ENCODE measurements at regions not wholly inside any gene's neighbourhood (a gene's known extent, or its start where the extent isn't known, plus 50 kb on each side); places are given as distances from the start of the nearest gene placed in this dataset.
"Not testable (repeated sequence)": the region's sequence is repeated elsewhere in the genome, so short reads cannot be mapped to it uniquely, and the experiment has no call there.

- Mint-ChIP-seq H3K27me3 (ENCODE audit: unreplicated experiment) (no peaks in the 10 kb centered on the region), H3K4me1 (ENCODE audit: unreplicated experiment) (no peaks in the 10 kb centered on the region), H3K27ac (ENCODE audit: unreplicated experiment) (no peak overlapping the region), H3K9me3 (ENCODE audit: unreplicated experiment) (peaks cover 8% of the 10 kb centered on the region), H3K4me3 (ENCODE audit: unreplicated experiment) (no peak overlapping the region), H3K36me3 (ENCODE audit: unreplicated experiment) (no peaks in the 10 kb centered on the region)
- DNase-seq (ENCODE audit: extremely low spot score, unreplicated experiment): no peak
- TF ChIP-seq CTCF (IDR thresholded peaks at IDR 0.05): no peak
Measured at GRCh38 chr1:217049721-217050120, 326.5 kb upstream of the ESRRG start.

- H3K36me3 Mint-ChIP-seq (ENCODE audit: unreplicated experiment): no peaks in the 10 kb centered on the region
- DNase-seq (ENCODE audit: extremely low spot score, unreplicated experiment): no peak
- H3K9me3 Mint-ChIP-seq (ENCODE audit: unreplicated experiment): peaks cover 8% of the 10 kb centered on the region
- H3K27me3 Mint-ChIP-seq (ENCODE audit: unreplicated experiment): no peaks in the 10 kb centered on the region
- no peak overlapping the region for H3K27ac Mint-ChIP-seq (ENCODE audit: unreplicated experiment)
- no peak overlapping the region for H3K4me3 Mint-ChIP-seq (ENCODE audit: unreplicated experiment)
- no peak for TF ChIP-seq CTCF (IDR thresholded peaks at IDR 0.05)
- H3K4me1 Mint-ChIP-seq (ENCODE audit: unreplicated experiment): no peaks in the 10 kb centered on the region
Measured at GRCh38 chr1:217049081-217049480, 325.9 kb upstream of the ESRRG start.

- H3K4me3 Mint-ChIP-seq (ENCODE audit: unreplicated experiment): no peak overlapping the region
- no peak overlapping the region for H3K27ac Mint-ChIP-seq (ENCODE audit: unreplicated experiment)
- H3K4me1 Mint-ChIP-seq (ENCODE audit: unreplicated experiment): no peaks in the 10 kb centered on the region
- DNase-seq (ENCODE audit: extremely low spot score, unreplicated experiment): no peak
- H3K9me3 Mint-ChIP-seq (ENCODE audit: unreplicated experiment): peaks cover 8% of the 10 kb centered on the region
- H3K27me3 Mint-ChIP-seq (ENCODE audit: unreplicated experiment): no peaks in the 10 kb centered on the region
- no peaks in the 10 kb centered on the region for H3K36me3 Mint-ChIP-seq (ENCODE audit: unreplicated experiment)
- no peak for TF ChIP-seq CTCF (IDR thresholded peaks at IDR 0.05)
Measured at GRCh38 chr1:217048104-217048707, 325.0 kb upstream of the ESRRG start.

- H3K27ac Mint-ChIP-seq (ENCODE audit: unreplicated experiment): no peak overlapping the region
- no peaks in the 10 kb centered on the region for H3K36me3 Mint-ChIP-seq (ENCODE audit: unreplicated experiment)
- no peak for TF ChIP-seq CTCF (IDR thresholded peaks at IDR 0.05)
Measured at GRCh38 chr1:217040711-217041455, 317.7 kb upstream of the ESRRG start.

GRCh38 chr1:217039926-217040325 is 316.7 kb upstream of the ESRRG start:
- Mint-ChIP-seq H3K4me1 (ENCODE audit: unreplicated experiment) (no peaks in the 10 kb centered on the region), H3K36me3 (ENCODE audit: unreplicated experiment) (no peaks in the 10 kb centered on the region), H3K27ac (ENCODE audit: unreplicated experiment) (no peak overlapping the region), H3K27me3 (ENCODE audit: unreplicated experiment) (no peaks in the 10 kb centered on the region), H3K9me3 (ENCODE audit: unreplicated experiment) (peaks cover 33% of the 10 kb centered on the region), H3K4me3 (ENCODE audit: unreplicated experiment) (no peak overlapping the region)
- no peak for TF ChIP-seq CTCF (IDR thresholded peaks at IDR 0.05)
- no peak for DNase-seq (ENCODE audit: extremely low spot score, unreplicated experiment)

More at GRCh38 chr1:217040711-217041455, 317.7 kb upstream of the ESRRG start:
- H3K27me3 Mint-ChIP-seq (ENCODE audit: unreplicated experiment): no peaks in the 10 kb centered on the region
- H3K4me3 Mint-ChIP-seq (ENCODE audit: unreplicated experiment): no peak overlapping the region
- no peaks in the 10 kb centered on the region for H3K4me1 Mint-ChIP-seq (ENCODE audit: unreplicated experiment)
- no peak for DNase-seq (ENCODE audit: extremely low spot score, unreplicated experiment)
- H3K9me3 Mint-ChIP-seq (ENCODE audit: unreplicated experiment): peaks cover 27% of the 10 kb centered on the region

- not testable (repeated sequence) for H3K4me3 Mint-ChIP-seq (ENCODE audit: unreplicated experiment); H3K27ac Mint-ChIP-seq (ENCODE audit: unreplicated experiment); H3K27me3 Mint-ChIP-seq (ENCODE audit: unreplicated experiment); H3K36me3 Mint-ChIP-seq (ENCODE audit: unreplicated experiment); DNase-seq (ENCODE audit: extremely low spot score, unreplicated experiment); H3K4me1 Mint-ChIP-seq (ENCODE audit: unreplicated experiment)
- peaks cover 33% of the 10 kb centered on the region for H3K9me3 Mint-ChIP-seq (ENCODE audit: unreplicated experiment)
Measured at GRCh38 chr1:217039139-217039538, 315.9 kb upstream of the ESRRG start.

Data from osteocyte (in vitro differentiated cells).